Activated gamma-delta T cell treated with Interleukin-2 at 50 U/mL for 16 hours (primary cell): ENCODE measurements at regions not wholly inside any gene's neighbourhood (a gene's known extent, or its start where the extent isn't known, plus 50 kb on each side); places are given as distances from the start of the nearest gene placed in this dataset.
A peak's percentile ranks its signal among the peaks of the same experiment; 100 is the strongest.
"Not testable (repeated sequence)": the region's sequence is repeated elsewhere in the genome, so short reads cannot be mapped to it uniquely, and the experiment has no call there.

ENCODE experiments used
- DNase-seq: peaks from one replicate; pipeline ENCODE4 v3.0.0-alpha.2; 2020

DNA sequence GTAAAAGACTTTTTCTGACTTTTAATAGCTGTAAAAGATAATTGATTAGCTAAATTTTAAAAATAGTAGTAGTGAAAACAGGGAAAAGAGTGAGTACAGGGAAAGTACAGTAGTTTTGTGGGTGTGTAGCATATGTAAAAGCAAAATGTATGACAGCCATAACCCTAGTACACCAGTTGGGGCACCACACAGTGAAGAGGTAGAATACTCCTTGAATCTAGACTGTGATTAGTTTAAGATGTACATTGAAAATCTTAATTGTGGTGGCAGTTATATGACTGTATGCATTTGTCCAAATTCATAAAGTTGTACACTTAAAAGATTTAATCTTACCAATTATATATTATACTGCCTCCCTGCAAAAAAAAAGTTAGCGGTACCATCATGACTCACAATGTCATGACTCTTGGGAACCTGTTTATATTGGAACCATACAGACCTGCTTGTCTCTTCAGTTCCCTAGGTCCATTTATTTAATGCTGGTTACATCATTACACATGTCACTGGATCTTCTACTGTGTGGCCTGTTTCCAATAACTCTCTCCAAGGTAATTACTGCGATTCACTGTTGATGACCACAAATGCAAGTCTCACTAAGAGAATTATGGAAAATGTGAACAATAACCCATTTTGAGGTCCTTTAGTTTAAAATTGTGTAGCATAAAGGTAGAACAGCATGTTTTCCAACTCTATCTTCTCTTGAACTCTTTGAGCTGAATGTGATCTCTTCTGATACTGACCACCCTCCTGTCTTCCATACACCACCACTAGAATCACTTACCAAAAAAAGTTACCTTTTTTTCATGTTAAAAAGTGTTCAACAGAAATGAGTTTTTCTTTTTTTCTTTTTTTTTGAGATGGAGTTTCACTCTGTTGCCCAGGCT is 264.2 kb upstream of the AMIGO2 start:
- DNase-seq: no peak

- no peak for DNase-seq
These were observed 260.8 kb upstream of the AMIGO2 start for GRCh38 chr12:47340411-47341015.

DNA sequence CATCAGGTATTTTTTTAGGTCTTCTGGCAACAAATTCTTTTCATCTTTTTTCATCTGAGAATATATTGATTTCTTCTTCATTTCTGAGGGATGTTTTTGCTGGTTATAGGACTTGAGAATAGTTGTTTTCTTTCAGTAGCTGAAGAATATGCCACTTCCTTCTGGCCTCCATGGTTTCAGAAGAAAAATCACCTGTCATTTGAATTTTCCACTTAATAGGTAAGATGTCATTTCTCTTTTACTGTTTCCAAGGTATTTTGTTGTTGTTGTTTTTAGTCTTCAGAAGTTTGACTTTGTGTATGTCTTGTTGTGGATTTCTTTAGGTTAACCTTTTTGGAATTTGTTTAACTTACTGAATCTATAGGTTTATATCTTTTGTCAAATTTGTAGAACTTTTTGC is 257.8 kb upstream of the AMIGO2 start:
- no peak for DNase-seq

GRCh38 chr12:47333271-47333858 is 253.6 kb upstream of the AMIGO2 start:
- DNase-seq: not testable (repeated sequence)

GRCh38 chr12:47328831-47329545 is 249.2 kb upstream of the AMIGO2 start:
- no peak for DNase-seq

DNA sequence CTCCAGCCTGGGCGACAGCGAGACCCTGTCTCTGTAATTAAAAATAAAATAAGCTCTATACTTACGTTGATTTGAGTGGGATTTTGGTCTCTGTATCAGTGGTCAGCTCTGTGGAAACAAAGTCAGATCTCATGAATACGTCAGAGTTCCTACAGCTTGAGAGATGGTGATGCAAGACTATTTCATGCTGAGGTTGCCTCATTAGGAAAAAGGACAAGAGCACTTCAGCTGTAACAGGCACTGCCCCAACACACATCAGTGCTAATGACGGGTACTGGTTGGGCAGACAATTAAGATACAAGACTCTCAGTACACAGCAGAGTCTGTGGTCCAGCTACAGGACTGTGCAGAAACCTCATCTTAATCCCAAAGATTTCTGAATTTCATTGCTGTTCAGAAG is 246.4 kb upstream of the AMIGO2 start:
- no peak for DNase-seq

DNA sequence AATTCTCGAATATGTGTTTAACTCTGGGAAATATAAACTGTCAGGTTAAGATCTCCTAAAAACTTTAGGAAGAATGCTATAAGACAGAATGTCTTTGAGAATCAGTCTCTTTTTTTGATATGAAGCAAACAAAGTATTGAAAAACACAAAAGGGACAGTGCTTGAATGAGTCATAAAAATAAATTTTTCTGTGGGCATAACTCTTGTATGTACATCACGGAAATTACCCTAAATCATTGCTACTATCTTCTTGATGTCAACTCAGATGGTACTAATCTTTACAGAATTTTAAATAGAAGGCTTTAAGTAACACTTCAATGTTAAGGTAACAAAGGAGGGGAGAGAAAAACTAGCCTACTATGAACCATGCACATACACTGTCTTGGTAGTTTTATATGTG is 244.0 kb upstream of the AMIGO2 start:
- DNase-seq: no peak

GRCh38 chr12:47321436-47321835 is 241.7 kb upstream of the AMIGO2 start:
- no peak for DNase-seq

DNA sequence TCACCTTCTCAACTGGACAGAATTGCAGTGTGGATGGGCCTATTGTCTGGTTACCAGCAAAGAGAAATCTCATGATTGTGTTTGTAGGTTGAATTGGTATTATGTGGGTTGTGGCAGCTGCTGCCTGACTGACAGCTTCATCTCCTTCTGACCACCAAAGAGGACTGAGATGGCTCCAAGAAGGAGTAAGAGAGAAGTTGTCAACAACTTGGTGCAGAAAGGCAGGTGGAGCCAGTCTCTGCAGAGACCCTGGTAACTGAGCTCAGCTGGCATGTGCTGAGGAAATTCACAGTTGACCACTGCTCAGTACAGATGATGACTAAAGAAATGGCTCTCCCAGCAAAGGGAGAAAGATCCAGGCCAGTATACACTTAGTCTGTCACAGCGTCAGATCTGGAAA is 240.0 kb upstream of the AMIGO2 start:
- no peak for DNase-seq

DNA sequence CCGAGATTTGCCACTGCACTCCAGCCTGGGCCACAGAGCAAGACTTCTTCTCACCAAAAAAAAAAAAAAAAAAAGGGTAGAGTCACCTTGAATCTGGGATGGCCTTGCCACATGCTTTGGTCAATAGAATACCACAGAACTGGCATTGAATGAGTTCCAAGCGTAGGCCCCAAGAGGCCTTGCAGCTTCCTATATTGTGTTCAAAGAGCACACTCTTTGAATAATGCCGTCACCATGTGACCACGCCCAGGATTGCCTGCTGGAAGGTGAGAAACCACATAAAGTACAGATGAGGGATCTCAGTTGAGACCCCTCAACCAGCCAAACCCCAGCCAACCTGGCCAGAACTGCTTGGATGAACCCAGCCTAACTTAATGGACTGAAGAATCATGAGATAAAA is 239.2 kb upstream of the AMIGO2 start:
- DNase-seq: no peak

DNA sequence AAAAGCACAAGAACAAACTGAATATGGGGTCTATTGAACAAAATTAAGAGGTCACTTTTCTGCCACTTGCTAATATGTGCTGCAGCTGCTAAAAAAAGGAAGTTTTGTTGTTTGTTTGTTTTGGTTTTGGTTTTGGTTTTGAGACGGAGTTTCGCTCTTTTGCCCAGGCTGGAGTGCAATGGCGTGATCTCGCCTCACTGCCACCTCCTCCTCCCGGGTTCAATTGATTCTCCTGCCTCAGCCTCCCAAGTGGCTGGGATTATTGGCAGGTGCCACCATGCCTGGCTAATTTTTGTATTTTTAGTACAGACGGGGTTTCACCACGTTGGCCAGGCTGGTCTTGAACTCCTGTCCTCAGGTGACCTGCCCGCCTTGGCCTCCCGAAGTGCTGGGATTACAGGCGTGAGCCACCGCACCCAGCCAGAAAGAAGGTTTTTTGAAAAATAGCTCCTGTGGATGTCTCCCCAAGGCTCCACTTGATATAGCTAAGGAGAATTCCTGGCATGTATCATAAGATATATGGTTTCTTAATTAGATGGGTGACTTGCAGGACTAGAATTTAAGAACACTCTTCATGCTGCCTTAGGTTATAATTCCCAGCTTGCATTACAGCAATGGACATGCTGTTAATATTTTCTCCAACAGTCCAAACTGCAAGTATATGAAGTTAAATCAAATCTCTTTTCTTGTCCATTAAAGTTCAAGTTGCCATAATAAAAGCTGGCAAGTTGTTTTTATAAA is 237.6 kb upstream of the AMIGO2 start:
- no peak for DNase-seq

DNA sequence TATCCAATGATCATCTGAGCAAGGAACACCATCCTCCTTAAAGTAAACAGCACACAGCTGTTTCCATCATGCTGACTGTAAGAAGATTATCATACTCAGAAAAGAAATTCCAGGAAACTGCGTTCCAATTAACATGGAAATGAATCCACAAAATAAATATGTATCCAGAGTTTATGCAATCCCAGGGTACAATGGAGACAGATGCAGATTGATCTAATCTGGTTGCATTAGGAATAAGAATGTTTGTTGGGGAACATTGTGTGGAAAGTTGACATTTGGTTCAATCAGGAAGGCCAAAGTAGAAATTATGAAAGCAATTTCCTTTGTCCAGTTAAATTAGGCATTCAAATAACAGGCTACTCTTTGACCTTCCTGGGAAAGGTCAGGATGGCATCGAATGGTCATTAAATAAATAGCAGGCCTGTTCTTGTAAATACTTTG is 236.9 kb upstream of the AMIGO2 start:
- DNase-seq: no peak

DNA sequence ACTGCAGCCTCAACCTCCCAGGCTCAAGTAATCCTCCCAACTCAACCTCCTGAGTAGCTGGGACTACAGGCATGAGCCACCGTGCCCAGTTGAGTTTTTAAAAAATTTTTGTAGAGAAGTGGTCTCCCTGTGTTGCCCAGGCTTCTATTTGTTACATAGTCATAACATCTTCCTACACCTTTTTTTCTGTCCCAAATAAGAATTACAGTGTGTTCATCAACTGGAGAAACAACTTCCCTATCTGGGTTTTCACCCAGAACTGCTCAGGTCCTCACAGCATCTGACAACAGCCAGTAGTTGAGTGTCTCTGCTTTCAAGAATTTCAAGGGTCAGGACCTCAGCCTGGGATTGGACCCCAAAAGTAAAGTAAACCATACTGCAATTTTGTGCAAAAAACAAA is 235.2 kb upstream of the AMIGO2 start:
- DNase-seq: no peak

DNA sequence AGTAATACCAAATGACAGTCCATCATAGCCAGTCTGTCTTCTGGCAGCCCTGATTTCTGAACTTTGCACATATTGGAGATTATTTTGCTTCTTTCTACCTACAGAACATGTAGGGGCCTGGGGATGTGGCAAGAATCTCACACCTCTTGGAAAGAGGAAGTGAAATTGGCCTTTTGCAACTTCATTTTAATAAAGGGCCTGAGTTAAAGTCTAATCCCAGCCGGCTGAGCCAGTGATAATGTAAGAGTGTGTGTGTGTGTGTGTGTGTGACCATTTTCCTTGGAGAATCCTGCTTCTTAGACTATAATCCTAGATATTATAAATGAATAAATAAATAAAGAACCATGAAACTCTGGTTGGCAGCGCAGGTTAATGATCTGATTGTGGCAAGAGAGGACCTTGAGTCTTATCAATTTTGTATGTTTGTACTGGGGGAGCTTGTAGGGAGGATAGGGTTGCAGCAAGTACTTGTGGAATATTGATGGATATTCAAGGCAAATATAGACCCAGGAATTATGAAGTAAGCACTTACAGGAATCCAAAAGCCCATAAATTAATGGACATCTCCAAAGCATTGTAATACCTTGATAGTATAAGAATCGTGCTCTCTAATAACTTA is 233.2 kb upstream of the AMIGO2 start:
- no peak for DNase-seq

DNA sequence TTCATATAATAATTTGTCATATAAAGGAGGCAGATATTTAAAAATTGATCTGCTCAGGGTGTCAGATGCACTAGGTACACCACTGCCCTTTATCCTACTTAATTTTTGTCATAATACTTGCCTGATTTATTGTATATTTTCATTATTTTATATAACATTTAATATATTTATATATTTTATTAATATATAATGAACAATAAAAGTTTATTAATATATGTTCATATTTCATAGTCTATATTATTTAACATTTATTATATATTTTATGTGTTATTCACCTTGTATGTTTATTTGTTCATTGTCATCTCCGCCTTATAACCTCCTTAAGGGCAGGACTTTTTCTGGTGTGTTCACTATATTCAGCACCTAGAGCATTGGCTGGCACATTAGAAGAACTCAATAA is 232.4 kb upstream of the AMIGO2 start:
- DNase-seq: no peak

- DNase-seq: no peak
These were observed 231.8 kb upstream of the AMIGO2 start for GRCh38 chr12:47311568-47311967.

GRCh38 chr12:47311010-47311409 is 231.3 kb upstream of the AMIGO2 start:
- no peak for DNase-seq

- no peak for DNase-seq
These were observed 228.9 kb upstream of the AMIGO2 start for GRCh38 chr12:47308672-47309071.

GRCh38 chr12:47307680-47308399 is 228.1 kb upstream of the AMIGO2 start:
- DNase-seq: peak; percentile 52

DNA sequence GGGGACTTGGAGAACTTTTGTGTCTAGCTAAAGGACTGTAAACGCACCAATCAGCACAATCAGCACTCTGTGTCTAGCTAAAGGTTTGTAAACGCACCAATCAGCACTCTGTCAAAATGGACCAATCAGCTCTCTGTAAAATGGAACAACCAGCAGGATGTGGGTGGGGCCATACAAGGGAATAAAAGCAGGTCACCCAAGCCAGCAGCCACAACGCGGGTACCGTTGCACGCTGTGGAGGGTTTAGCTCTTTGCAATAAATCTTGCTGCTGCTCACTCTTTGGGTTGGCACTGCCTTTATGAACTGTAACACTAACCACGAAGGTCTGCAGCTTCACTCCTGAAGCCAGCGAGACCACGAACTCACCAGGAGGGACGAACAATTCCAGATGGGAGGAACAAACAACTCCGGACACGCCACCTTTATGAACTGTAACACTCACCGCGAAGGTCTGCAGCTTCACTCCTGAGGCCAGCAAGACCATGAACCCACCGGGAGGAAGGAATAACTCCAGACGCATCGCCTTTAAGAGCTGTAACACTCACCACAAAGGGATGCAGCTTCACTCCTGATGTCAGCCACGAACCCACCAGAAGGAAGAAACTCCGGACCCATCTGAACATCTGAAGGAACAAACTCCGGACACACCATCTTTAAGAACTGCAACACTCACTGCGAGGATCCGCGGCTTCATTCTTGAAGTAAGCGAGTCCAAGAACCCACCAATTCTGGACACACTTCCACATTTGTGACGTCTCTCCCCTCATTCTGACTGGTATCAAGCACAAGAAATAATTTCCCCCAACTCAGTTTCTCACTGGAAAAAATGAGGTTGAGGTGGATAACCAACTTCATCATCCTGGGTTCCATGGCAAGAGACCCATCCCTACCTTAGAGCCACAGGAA is 227.3 kb upstream of the AMIGO2 start:
- DNase-seq: peak; percentile 68
